DND-41 (cell line): ENCODE measurements at regions not wholly inside any gene's neighbourhood (a gene's known extent, or its start where the extent isn't known, plus 50 kb on each side); places are given as distances from the start of the nearest gene placed in this dataset.

ENCODE experiments used
- EZH2 ChIP-seq: IDR thresholded peaks from 3 replicates; pipeline ENCODE4 v1.6.1; 2012; ENCODE audit warnings: borderline replicate concordance, low read depth, mild to moderate bottlenecking, moderate library complexity, low read length, inconsistent platforms; ENCODE audit not compliant: severe bottlenecking
- TF ChIP-seq, protein P1 (sequence below): IDR thresholded peaks from 2 replicates; pipeline ENCODE4 v1.5.1; 2012; ENCODE audit warnings: borderline replicate concordance, low read length, moderate library complexity, mild to moderate bottlenecking; ENCODE audit not compliant: poor library complexity, severe bottlenecking; ENCODE audit errors: extremely low read depth

DNA sequence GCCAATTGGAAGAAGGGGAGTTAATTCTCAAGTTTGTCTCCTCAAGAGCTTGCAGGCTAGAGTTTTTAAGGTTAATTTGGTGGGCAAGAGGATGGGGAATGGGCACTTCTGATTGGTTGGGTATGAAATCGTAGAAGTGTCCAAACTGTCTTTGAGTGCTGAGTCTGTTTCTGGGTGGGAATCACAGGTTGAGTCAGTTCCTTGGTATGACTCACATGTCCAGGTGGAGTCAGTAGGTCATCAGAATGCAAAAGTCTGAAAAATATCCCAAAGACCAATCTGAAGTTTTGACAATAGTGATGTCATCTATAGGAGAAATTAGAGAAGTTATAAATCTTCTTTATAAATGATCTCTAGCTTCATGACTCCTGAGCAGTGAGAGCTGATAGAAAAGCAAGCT, 1252.2 kb downstream of the REEP3 start:
- TF ChIP-seq, protein P1, sequence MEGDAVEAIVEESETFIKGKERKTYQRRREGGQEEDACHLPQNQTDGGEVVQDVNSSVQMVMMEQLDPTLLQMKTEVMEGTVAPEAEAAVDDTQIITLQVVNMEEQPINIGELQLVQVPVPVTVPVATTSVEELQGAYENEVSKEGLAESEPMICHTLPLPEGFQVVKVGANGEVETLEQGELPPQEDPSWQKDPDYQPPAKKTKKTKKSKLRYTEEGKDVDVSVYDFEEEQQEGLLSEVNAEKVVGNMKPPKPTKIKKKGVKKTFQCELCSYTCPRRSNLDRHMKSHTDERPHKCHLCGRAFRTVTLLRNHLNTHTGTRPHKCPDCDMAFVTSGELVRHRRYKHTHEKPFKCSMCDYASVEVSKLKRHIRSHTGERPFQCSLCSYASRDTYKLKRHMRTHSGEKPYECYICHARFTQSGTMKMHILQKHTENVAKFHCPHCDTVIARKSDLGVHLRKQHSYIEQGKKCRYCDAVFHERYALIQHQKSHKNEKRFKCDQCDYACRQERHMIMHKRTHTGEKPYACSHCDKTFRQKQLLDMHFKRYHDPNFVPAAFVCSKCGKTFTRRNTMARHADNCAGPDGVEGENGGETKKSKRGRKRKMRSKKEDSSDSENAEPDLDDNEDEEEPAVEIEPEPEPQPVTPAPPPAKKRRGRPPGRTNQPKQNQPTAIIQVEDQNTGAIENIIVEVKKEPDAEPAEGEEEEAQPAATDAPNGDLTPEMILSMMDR: no peak
- TF ChIP-seq EZH2: no peak
